ENCODE measurements at regions not wholly inside any gene's neighbourhood (a gene's known extent, or its start where the extent isn't known, plus 50 kb on each side); places are given as distances from the start of the nearest gene placed in this dataset.

DNA sequence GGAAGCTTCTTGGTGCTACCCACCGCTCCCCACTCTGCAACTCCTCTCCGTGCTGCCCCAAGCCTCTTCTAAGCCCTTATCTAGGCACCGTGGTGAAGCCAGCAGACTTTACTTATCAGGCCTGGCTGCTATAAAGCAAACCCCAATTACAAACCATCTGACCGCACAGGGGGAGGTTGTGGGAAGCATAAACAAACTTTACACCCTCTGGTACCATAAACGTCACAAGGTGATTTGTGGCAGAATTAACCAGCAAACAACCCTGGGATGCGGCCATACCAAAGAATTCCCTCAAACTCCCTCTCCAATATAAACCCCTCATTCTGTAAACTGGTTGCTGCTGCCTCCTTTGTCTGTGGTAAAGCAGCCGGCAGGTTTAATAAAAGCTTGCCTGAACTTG lies 55.2 kb downstream of the MAGEC2 start:
- Histone ChIP-seq H2AFZ (ENCODE audit: low read length) (no peak overlapping the region), H4K20me1 (ENCODE audit: insufficient read depth, low read length) (no peaks in the 10 kb centered on the region), H3K4me2 (ENCODE audit: insufficient read depth, low read length) (no peak overlapping the region), H3K27me3 (ENCODE audit: insufficient read depth, low read length) (no peaks in the 10 kb centered on the region), H3K9me3 (ENCODE audit: low read depth, low read length) (peaks cover 7% of the 10 kb centered on the region), H3K4me3 (ENCODE audit: insufficient read depth, low read length) (no peak overlapping the region), H3K4me1 (ENCODE audit: insufficient read depth, low read length) (no peaks in the 10 kb centered on the region), H3K27ac (ENCODE audit: low read depth, low read length) (no peak overlapping the region), H3K36me3 (ENCODE audit: insufficient read depth, low read length) (no peaks in the 10 kb centered on the region), H3K79me2 (ENCODE audit: insufficient read depth, low read length) (no peaks in the 10 kb centered on the region)
- TF ChIP-seq, protein P1, sequence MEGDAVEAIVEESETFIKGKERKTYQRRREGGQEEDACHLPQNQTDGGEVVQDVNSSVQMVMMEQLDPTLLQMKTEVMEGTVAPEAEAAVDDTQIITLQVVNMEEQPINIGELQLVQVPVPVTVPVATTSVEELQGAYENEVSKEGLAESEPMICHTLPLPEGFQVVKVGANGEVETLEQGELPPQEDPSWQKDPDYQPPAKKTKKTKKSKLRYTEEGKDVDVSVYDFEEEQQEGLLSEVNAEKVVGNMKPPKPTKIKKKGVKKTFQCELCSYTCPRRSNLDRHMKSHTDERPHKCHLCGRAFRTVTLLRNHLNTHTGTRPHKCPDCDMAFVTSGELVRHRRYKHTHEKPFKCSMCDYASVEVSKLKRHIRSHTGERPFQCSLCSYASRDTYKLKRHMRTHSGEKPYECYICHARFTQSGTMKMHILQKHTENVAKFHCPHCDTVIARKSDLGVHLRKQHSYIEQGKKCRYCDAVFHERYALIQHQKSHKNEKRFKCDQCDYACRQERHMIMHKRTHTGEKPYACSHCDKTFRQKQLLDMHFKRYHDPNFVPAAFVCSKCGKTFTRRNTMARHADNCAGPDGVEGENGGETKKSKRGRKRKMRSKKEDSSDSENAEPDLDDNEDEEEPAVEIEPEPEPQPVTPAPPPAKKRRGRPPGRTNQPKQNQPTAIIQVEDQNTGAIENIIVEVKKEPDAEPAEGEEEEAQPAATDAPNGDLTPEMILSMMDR (IDR thresholded peaks at IDR 0.05; ENCODE audit: extremely low read depth, low read depth, low read length) = no peak
- DNase-seq (ENCODE audit: insufficient read length, low spot score, missing footprints) = no peak

DNA sequence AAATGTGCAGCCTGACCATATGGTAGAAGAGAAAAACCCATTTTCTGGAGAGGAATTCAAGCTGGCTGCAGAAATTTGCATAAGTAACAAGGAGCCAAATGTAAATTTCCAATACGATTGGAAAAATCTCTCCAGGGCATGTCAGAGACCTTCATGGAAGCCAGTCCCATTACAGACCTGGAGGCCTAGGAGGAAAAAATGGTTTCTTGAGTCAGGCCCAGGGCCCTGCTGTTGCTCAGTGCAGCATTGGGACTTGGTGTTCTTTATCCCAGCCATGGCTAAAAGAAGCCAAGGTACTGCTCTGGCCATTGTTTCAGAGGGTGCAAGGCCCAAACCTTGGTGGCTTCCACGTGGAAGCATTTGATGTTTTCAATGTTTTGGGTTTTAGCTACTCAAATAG lies 70.6 kb downstream of the MAGEC2 start:
- no peak for DNase-seq (ENCODE audit: insufficient read length, low spot score, missing footprints)
- H3K9me3 ChIP-seq (ENCODE audit: low read depth, low read length) = no peaks in the 10 kb centered on the region
- H3K4me2 ChIP-seq (ENCODE audit: insufficient read depth, low read length) = no peak overlapping the region
- no peaks in the 10 kb centered on the region for H3K4me1 ChIP-seq (ENCODE audit: insufficient read depth, low read length)
- H3K27me3 ChIP-seq (ENCODE audit: insufficient read depth, low read length) = no peaks in the 10 kb centered on the region
- no peaks in the 10 kb centered on the region for H4K20me1 ChIP-seq (ENCODE audit: insufficient read depth, low read length)
- H3K4me3 ChIP-seq (ENCODE audit: insufficient read depth, low read length) = no peak overlapping the region
- TF ChIP-seq, protein P1 (IDR thresholded peaks at IDR 0.05; ENCODE audit: extremely low read depth, low read depth, low read length) = no peak
- H3K27ac ChIP-seq (ENCODE audit: low read depth, low read length) = no peak overlapping the region
- H2AFZ ChIP-seq (ENCODE audit: low read length) = no peak overlapping the region
- no peaks in the 10 kb centered on the region for H3K79me2 ChIP-seq (ENCODE audit: insufficient read depth, low read length)
- H3K36me3 ChIP-seq (ENCODE audit: insufficient read depth, low read length) = no peaks in the 10 kb centered on the region

DNA sequence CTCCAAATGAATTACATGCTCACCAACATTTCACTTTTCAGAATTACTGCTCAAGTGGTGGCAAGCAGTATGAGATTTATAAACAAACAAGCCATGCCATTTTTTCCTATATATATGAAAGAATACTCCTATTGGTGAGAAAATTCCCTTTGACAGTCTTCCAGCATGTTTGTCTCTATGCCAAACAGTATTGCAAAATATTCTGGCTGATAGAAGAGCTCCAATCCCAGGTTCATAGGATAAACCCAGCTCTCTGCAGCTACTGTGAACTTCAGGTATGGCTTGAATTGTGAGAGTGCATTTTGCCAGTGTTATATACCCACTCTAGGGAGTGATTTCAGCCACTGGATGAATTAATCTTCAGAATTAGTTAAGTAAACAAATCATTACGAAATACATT lies 108.8 kb downstream of the MAGEC2 start:
- Histone ChIP-seq H2AFZ (ENCODE audit: low read length) (no peak overlapping the region), H3K9me3 (ENCODE audit: low read depth, low read length) (no peaks in the 10 kb centered on the region), H3K4me2 (ENCODE audit: insufficient read depth, low read length) (no peak overlapping the region), H4K20me1 (ENCODE audit: insufficient read depth, low read length) (no peaks in the 10 kb centered on the region), H3K27me3 (ENCODE audit: insufficient read depth, low read length) (no peaks in the 10 kb centered on the region), H3K27ac (ENCODE audit: low read depth, low read length) (no peak overlapping the region), H3K36me3 (ENCODE audit: insufficient read depth, low read length) (no peaks in the 10 kb centered on the region), H3K4me3 (ENCODE audit: insufficient read depth, low read length) (no peak overlapping the region), H3K79me2 (ENCODE audit: insufficient read depth, low read length) (no peaks in the 10 kb centered on the region), H3K4me1 (ENCODE audit: insufficient read depth, low read length) (no peaks in the 10 kb centered on the region)
- no peak for DNase-seq (ENCODE audit: insufficient read length, low spot score, missing footprints)
- TF ChIP-seq, protein P1 (IDR thresholded peaks at IDR 0.05; ENCODE audit: extremely low read depth, low read depth, low read length) = no peak

DNA sequence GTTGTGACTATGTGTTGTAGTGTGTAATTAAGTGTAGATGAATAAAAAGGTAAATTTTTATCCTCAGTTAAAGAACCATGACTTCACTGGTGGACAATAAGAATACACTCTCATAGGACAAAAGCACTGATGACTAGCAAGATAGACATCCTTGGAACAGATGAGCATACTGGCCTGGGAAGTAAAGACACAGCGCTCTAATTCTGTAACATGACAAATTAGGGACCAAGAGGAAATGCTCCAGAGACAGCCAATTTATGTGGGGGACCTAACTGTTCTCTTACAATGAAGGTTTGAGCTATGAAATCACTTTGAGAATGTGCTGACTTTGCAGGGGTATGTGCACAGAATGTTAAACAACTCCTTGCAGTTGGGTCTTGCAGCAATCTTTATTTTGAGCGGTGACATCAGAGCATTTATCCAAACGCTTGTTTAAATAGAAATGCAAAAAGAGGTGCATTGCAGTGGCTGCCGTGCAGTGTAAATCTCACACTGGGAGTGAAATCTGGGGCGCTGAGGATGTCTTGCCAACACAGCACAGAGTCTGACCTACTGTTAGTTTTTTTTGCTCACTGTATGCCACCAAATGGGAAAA lies 109.3 kb downstream of the MAGEC2 start:
- H2AFZ ChIP-seq (ENCODE audit: low read length) = no peak overlapping the region
- no peak overlapping the region for H3K4me3 ChIP-seq (ENCODE audit: insufficient read depth, low read length)
- DNase-seq (ENCODE audit: insufficient read length, low spot score, missing footprints) = no peak
- no peaks in the 10 kb centered on the region for H3K79me2 ChIP-seq (ENCODE audit: insufficient read depth, low read length)
- H3K4me2 ChIP-seq (ENCODE audit: insufficient read depth, low read length) = no peak overlapping the region
- TF ChIP-seq, protein P1 (IDR thresholded peaks at IDR 0.05; ENCODE audit: extremely low read depth, low read depth, low read length) = no peak
- H3K4me1 ChIP-seq (ENCODE audit: insufficient read depth, low read length) = no peaks in the 10 kb centered on the region
- H3K27me3 ChIP-seq (ENCODE audit: insufficient read depth, low read length) = no peaks in the 10 kb centered on the region
- no peaks in the 10 kb centered on the region for H4K20me1 ChIP-seq (ENCODE audit: insufficient read depth, low read length)
- no peaks in the 10 kb centered on the region for H3K36me3 ChIP-seq (ENCODE audit: insufficient read depth, low read length)
- H3K27ac ChIP-seq (ENCODE audit: low read depth, low read length) = no peak overlapping the region
- H3K9me3 ChIP-seq (ENCODE audit: low read depth, low read length) = no peaks in the 10 kb centered on the region
